NOMO-1 treated with DMSO at 0.1 percent for 48 hours (cell line): ENCODE measurements at regions not wholly inside any gene's neighbourhood (a gene's known extent, or its start where the extent isn't known, plus 50 kb on each side); places are given as distances from the start of the nearest gene placed in this dataset.

Experiments
- DNase-seq: peaks from one replicate; lab custom pipeline; 2025; ENCODE audit not compliant: unreplicated experiment; lab: John Stamatoyannopoulos, UW

DNA sequence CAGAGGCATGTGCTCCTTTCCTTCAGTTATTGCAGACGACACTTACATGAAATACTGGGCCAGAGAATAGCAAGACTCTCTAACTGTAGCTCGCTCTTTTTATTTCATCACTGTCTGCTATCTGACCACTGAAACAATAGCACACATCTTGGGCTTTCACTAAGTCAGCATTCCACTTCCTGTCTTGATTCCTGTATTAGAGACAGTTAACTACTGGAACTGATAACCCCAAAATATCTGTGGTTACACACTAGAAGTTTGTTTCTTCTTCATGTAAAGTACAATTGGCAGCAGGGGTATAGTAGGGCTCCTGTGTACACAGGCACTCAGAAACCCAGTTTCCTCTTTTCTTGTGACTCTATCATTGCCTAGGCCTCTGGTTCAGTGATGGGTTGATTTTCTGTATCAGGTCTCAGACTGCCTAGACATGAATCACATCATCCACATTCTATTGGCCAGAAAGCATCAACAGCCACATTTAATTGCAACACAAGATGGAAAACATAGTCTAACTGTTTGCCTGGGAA is 230.2 kb upstream of the CD96 start:
- DNase-seq: no peak

GRCh38 chr3:111314181-111314873 is 227.7 kb upstream of the CD96 start:
- DNase-seq: no peak

DNA sequence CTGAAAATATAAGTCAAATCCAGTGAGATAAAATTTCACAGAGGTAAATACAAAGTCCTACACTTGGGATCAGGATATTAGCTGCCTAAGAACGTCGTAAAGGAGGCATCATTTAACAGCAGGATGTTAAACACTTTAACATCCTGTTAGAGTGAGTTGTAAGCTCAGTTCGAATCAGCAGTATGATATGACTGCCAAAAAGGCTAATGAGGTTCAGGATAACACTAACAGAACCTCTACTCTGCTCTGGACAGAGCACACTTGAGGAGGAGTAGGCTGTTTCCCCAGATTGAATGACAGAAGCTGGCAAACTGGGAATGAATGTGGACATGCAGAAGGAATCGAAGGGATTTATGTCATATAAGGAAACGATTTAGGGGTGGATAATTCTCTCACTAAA is 227.1 kb upstream of the CD96 start:
- DNase-seq: no peak

DNA sequence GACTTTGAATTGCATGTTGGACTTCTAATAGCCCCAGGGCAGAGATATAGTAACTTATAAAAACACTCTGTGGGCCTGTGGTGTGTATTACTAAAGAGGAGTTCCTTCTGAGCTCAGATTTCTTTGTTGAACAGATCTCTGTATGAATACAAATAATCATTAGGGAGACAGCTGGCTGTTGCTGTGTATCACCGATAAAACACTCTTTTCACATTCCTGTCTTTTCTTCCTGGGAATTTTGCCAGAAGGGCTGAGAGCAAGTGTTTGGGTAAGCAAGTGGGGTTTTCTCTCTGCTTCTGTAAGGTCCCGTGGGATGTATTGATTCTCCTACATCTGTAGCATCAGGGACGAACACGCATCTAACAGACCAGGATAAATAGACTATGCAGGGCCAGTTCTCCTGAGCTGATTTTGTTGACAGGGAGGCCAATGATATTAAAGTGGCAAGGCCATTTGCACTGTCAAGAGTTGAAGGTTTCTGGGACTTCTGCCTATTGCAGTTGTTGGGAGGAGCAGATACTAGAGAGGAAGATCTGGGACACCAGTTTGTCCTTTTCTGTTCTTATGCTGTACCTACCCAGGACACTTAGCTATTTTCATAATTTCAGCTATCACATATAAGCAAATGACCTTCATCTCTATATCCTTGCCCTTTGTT is 225.9 kb upstream of the CD96 start:
- no peak for DNase-seq

- DNase-seq: no peak
Observed at GRCh38 chr3:111318289-111318688, 223.7 kb upstream of the CD96 start.

DNA sequence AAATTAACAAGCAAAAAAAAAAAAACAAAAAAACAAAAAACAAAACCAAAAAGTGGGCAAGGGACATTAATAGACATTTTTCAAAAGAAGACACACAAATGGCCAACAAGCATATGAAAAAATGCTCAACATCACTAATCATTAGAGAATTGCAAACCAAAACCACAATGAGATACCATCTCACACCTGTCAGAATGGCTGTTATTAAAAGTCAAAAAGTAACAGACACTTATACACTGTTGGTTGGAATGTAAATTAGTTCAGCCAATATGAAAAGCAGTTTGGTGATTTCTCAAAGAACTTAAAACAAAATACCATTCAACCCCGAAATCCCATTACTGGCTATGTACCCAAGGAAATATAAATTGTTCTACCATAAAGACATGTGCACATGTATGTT is 222.4 kb upstream of the CD96 start:
- no peak for DNase-seq

DNA sequence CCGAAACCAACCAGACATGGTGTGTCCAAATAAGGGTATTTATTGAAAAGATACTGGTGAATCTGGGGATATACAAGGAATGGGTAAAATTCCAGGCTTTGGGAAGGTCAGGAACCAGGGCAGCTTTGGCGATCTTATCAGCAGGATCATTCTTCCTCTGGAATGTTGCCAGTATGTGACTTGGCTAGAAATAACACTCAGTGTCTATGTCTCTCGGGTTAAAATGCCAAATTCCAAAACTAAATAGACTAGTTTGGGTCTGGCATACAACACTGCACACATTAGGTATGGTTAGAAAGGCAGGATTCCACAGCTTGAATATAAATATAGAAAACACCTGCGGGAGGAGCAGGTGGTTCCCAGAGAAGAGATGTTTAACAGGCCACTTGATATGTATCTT is 220.2 kb upstream of the CD96 start:
- DNase-seq: no peak

DNA sequence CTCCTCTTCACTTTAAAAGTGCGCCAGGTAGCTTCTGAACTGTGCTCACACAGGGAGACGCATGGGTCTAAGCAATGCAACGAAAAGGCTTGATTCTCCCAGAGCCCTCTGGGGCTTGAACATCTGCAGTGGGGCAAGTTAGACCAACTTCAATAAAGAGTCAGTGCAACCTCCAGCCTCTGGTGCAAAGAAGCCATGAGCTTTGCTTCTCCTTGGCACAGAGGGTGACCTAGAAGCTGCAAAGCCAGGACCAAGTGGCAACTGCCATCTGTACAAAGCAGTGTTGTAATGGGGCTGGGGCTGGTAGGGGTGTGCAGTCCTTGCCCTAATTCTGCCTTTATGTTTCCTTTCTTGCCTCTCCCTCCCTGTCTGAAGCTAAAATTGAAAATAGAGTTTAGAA is 219.0 kb upstream of the CD96 start:
- no peak for DNase-seq

DNA sequence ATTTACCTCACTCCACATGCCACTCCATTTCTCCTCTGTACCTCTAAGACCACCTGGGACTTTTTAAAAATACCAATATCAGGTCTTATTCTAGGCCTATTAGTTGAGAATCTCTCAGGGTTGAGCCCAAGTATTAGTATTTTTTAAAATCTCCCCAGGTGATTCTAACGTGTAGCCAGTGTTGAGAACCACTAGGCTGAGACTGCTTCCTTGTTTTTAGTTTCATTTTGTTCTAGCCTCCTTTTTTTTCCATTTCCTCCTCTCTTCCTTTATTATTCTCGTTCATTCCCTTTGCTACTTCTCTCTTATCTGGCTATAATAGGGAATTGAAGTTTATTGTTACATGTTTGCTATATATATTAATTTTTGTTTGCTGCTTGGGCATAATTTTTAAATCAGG is 217.8 kb upstream of the CD96 start:
- DNase-seq: no peak

GRCh38 chr3:111324645-111325044 is 217.4 kb upstream of the CD96 start:
- no peak for DNase-seq

DNA sequence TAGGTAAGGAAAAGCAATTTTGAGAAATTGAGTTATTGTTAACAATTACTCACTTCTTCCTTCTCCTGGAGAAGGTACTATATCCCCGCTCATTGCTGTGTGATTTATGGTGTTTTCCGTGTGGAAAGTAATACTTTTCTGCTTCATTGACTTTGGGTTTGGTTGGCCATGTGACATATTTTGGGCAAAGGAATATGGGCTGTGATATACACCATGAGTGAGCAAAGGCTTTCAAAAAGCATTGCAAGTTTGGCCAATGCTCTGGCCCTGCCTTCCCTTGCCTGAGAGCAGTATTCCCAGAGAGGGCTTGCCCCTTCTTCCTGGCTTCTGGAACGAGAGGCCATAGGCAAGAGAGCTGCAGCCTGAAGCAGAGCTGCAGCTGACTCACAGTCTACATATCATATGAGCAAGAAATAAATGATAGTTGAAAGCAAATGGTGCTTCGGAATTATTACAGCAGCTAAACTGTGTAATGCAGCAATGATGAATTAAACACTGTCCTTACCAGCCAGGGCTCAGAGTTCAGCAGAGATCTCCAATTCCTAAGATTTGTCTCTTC is 216.8 kb upstream of the CD96 start:
- no peak for DNase-seq

DNA sequence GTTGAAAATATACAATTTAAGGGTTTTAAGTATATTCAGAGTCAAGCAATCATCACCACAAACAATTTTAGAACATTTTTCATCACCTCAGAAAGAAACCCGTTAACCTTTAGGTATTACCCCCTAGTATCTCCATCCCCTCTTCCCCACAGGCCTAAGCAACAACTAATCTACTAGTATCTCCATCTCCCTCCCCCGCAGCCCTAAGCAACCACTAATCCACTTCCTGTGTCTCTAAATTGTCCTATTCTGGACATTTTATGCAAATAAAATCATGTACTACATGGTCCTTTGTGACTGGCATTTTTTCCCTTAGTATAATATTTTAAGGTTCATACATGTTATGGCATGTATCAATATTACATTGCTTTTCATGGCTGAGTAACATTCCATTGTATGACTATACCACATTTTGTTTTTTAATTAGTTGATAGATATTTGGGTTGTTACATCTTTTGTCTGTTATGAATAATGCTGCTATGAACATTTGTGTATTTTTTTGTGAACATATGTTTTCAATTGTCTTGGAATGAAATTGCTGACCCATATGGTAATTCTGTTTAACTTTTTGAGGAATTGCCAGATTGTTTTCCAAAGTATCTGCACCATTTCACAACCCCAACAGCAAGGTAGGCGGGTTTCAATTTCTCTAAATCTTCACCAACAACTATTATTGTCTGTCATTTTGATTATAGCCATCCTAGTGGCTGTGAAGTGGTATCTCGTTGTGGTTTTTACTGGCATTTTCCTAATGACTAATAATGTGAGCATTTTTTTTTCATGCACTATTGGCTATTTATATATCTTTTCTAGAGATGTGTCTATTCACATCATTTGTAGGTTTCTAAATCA is 215.6 kb upstream of the CD96 start:
- no peak for DNase-seq

- no peak for DNase-seq
Observed at GRCh38 chr3:111331306-111331705, 210.7 kb upstream of the CD96 start.

DNA sequence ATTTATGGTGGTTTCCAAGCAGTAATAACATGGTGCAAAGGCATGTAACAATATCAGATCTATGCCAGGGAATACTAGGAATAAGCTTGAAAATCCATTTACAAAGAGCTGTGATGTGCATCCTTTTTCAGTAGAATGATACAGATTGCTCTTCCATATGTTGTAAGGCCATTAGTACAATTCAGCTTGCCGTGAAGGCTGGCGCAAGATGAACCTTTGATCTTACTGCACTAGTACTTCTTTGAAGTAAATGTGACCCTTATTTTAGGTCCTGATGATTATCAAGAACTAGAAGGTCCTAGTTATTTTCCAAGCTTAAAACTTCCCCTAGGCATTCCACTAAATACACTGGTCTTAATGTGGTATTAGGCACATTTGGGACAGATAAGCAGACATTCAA is 210.1 kb upstream of the CD96 start:
- DNase-seq: no peak

- DNase-seq: no peak
Observed at GRCh38 chr3:111332488-111333080, 209.4 kb upstream of the CD96 start.

DNA sequence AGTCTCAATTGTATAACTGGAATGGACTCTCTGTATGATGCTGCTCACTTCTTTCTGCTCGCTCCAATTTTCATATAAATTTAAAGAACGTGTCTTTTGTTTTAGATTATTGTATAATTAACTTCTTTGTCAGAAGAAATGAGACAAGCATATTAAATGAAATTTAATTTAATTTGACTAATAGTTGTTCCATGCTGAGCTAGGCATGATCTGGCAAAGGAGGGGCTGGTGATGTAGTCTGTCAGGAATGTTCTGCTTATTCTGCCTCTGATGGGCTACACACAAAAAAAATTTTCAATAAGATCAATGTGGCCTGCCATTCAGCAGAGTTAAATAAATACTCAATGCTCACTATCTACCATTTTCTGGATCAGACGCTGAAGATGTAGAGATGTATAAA is 208.4 kb upstream of the CD96 start:
- no peak for DNase-seq

DNA sequence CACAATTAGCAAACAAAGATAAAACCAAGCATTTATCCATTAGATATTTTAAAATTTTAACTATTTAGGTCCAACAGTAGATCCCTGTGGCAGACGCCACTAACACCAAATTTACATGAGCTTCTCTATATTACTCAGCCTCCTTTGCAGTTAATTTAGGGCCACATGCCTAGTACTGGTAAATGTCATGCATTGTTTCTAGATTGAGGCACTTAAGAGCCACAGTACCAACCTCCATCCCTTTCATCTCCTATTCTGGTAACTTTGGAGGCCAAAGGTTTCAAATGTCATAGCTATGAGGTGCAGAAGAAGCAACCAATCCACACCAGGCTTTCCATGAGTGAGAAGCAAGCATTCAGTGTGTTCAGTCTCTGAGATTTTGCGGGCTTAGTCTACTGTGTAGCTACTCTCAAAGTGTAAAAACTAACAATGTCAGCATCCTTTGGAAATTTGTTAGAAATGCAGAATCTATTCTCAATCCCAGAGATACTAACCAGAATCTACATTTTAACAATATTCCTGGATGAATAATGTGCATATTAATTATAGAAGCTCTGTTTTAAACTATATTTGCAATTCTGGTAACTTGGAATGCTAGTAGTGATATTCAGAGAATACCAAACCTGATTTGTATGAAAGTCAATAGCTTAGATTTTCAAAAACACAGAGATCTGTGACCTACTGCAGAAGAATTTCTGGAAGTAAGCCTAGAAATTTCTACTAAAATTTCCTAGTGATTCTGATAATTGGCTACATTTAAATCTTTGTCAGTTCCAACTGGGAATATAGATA is 206.3 kb upstream of the CD96 start:
- no peak for DNase-seq

GRCh38 chr3:111336511-111336910 is 205.5 kb upstream of the CD96 start:
- DNase-seq: no peak

DNA sequence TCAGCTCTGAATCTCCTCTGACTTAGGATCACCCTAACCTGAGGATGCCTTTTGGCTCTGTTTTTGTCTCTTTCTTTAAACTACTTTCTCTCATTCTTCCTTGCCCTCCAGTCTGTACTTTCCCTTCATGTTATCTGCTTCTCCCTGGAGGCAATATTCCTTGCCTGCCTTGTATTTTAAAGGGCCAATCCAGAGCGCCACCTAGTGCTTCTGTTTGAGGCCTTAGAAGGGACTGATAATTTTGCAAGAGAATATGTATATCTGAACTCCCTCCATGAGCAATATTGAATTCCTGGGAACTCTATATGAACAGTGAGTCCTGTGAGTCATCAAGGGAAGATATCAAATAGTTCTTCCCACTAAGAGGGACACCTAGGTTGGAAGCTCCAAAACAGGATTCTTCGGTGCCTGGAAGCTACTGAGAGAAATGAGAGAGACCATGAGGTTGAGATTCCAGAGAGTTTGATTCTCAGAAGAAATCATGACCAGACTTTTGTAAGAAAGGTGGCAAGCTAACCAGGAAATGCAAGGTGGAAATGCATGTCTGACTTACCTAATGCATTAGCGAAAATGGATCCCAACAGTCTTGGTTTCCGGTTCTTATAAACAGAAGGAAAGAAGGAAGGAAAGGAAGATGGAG is 203.8 kb upstream of the CD96 start:
- DNase-seq: no peak

DNA sequence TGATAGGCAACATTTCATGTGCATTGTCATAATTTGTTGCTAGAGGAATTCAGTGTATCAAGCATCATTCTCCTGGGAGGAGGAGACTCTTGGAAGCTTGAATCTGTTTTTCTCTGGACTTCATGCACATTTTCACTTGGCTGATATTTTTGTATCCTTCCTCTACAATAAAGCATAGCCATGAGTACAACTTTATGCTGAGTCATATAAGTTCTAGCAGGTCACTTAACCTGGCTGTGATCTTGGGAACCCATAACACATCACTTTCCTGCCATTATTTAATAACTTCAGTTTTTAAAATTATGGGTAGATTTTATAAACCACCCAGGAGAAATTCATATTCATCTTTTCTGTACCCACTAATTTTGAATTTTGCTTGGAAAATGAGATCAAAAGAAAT is 203.0 kb upstream of the CD96 start:
- DNase-seq: no peak
